HG03045 (cell line): ENCODE measurements at regions not wholly inside any gene's neighbourhood (a gene's known extent, or its start where the extent isn't known, plus 50 kb on each side); places are given as distances from the start of the nearest gene placed in this dataset.
"Not testable (repeated sequence)": the region's sequence is repeated elsewhere in the genome, so short reads cannot be mapped to it uniquely, and the experiment has no call there.

Experiments
- ATAC-seq: cut with Tn5 transposase; IDR thresholded peaks from one replicate; pipeline ENCODE4 v1.9.1; 2021; ENCODE audit warnings: mild to moderate bottlenecking, moderate library complexity; ENCODE audit not compliant: unreplicated experiment

DNA sequence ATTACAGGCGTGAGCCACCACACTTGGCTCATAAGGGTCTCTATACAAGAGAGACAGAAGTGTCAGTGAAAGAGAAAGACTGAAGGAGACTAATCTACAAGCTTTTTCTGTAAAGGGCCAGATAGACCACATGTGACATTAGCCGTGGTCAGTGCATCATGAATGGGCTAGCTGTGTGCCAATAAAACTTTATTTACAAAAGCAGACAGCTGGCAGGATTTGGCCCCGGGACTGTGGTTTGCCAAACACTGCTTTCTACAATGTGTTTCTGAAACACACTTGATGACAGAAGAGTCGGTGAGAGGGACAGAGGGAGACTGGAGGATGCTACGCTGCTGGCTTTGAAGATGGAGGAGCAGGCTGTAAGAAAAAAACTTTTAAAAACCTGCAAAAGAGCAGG is 285.4 kb downstream of the TFAP2C start:
- ATAC-seq: no peak

DNA sequence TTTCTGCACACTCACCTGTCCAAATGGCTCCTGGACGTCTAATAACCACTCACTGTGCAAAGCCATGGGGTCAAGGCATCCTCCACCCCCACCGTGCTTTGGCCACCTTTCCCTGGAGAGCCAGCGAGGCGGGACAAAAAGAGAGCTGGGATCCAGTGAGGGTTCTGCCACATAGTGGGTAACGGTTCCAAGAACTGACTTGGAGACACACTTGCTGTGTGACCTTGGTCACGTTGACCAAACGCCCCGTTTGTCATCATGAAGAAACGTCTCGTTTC is 287.2 kb downstream of the TFAP2C start:
- ATAC-seq: no peak

DNA sequence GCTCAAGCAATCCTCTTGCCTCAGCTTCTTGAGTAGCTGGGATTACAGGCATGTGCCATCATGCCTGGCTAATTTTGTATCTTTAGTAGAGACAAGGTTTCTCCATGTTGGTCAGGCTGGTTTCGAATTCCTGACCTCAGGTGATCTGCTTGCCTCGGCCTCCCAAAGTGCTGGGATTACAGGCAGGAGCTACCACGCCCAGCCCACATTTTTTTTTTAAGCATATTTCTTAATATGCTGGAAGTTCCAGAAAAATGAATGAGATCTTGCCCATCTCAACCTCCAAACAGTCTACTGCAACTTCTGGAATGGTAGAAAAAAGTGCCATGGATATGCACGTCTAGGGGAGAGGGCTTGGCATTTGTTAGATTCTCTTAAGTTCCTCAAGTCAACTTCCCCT is 290.9 kb downstream of the TFAP2C start:
- not testable (repeated sequence) for ATAC-seq

DNA sequence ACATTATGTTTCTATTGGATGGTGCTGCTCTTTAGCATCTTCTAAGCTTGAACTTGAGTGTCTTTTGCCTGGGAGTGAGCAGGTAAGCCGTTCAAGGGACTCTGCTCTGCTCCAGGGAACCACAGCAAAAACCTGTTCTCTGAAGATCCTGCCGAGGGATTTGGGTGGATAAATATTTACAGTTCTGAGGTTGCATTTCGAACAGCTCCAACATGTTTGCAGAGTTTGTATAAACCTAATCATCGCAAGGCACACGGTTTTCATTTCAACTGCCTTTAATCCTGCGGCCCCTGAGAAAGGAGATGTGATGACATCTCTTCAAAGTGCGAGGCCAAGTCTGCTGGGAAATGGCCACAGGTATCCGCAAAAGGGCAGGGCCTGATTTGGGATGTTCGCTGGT is 293.4 kb downstream of the TFAP2C start:
- ATAC-seq: no peak

DNA sequence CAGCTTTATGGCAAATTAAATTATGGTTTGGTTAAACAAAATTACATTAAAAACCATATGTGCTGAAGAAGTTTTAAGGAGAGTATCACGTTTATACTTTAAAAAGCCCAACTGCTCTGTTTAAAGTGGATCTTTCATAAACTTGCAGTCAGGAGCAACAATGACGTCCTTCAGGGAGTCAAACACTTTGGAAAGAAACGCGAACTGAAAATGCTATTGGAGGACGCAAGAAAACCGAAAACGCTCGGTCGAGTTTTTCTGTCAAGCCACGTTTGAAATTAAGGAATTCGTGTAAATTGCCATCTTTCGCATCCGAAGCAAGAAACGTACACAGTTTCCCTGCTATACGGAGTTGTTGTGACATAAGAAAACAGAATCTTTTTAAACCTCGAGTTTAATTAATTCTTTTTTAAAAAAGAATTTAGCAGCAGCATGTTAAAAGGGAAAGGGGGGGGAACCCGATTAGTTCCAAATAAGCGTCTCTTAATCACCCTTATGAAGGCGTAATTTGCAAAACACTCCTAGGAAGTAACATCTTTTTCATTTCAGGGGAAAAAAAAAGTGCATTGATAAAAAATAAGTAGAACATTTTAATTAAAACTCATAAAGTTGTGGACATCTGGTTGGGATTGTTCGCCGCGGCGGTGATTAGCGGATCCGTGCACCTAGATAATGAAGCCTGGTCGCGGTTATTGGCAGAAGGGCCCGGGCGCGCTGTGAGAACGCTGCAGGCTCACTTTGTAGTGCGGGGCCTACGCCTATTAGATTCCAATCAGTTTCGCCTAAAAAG is 295.4 kb downstream of the TFAP2C start:
- ATAC-seq: no peak

DNA sequence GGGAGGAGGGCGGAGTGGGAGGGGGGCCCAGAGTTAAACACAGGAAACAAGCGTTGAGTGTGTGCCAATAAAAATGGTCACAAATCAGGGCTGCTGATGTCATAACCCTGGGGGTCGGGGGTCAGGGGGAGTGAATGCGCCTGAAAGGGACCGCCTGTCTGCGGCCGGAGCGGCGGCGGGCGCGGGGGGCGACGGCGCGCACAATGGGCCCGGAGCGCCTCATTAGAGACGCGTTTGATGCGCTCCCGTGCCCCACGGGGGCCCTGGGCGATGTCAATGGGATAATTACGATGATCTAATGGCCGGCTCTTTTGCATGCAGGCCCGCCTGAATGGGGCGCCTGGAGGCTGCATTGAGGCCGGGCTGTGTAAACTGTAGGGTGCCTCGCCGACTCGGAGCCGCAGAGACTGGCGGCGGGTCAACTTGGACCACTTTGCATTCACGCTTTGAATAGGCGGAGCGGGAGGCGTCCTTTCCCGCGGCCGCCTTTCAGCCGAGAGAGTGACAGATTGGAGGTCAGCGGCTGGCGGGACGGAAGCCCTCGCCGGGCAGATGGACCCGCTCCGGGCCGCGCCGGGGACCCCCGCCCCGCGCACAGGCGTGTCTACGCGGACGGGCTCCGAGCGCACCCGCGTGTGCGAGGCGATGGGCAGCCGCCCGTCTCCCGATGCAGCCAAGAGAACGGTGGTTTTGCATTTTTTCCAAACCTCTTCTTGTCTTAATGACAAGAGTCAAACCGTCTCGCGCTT is 296.1 kb downstream of the TFAP2C start:
- ATAC-seq: no peak

DNA sequence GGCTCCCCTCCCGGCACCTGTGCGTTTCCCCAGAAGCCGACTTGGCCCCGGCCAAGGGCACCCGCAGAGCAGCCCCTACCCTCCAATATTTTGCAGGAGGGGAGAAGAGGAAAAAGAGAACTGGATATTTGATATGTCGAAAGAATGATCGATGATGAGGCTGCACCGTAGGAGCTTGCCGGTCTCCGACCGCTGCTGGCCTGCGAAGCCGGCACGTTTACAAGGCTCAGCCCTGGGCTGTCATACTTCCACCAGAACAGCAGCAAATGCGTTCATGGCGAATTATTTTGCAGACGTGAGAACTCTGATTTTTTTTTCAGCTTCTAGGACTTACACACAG is 296.7 kb downstream of the TFAP2C start:
- no peak for ATAC-seq

DNA sequence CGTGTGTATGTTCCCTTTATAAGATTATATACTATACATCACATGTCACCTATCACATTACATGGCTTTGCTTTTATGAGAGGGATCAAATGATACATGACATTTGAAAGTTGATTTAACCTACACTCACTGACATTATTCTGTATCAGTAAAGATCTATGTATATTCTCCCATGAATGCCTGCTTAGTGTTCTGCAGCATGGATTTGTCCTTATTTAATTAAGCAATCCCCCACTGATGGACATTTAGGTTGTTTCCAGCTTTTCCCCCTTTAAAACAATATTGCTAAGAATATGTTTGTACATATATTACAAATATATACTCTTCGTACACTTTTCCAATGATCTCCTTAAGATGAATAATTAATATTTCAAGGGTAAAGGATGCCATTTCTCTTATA is 297.4 kb downstream of the TFAP2C start:
- no peak for ATAC-seq

DNA sequence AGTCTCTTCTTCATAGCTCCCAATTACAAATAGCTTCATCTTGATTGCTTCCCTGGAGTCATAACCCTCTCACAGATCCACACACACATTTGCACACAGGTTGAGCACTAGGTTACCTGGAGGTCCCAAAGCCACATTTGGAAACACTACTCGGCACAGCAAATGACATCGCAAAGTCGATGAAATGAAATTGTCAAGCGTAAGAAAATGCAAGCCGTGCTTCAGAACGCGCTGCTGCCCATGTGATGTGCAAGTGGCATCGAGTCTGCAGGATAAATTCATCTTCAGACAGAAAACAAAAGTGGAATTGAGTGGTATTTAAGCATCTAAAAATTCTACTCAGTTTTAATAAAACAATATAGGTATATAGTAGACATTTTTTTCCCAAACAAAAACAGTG is 298.0 kb downstream of the TFAP2C start:
- ATAC-seq: no peak

DNA sequence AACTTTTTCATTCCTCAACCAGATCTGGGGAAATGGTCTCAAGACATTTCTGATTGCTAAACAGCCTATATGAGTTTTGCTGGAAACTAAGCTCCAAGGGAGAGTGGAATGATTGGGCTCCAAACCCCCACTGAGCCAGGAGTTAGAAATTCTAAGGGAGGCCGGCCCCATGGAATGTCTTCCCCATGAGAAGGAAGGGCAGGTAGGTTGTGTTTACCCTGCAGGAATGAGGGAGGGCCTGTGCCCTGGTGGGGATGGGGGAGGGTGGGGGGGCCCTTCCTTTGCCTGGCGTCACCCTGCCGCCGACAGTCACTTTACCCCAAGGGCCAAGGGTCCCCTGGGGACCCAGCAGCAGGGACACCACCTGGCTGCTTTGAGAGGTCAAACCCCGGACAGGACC is 298.9 kb downstream of the TFAP2C start:
- no peak for ATAC-seq

DNA sequence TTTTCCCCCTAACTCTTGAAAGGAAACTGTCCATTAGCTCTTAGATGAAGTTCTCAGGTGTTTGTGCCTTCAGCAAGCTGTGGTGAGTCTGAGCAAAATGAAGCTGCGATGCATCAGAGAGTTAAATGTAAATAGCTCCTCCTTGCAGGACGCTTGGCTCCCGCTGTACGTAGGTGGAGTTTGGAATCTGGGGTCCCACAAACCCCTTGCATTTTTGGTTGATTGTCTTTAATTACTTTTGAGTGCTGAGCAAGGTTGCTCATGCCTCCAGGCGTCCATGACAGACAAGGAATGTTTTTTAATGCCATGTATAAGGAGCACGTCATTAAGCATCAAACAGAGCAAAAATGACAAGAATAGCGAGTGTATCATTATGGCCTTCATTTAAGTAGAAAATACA is 300.5 kb downstream of the TFAP2C start:
- ATAC-seq: no peak

DNA sequence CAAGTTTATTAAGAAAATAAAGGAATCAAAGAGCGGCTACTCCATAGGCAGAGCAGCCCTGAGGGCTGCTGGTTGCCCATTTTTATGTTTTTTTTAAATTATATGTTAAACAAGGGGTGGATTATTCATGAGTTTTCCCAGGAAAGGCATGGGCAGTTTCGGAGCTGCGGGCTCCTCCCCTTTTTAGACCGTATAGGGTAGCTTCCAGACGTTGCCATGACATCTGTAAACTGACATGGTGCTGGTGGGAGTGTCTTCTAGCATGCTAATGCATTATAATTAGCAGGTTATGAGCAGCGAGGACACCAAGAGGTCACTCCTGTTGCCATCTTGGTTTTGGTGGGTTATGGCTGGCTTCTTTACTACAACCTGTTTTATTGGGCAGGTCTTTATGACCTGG is 301.8 kb downstream of the TFAP2C start:
- no peak for ATAC-seq

DNA sequence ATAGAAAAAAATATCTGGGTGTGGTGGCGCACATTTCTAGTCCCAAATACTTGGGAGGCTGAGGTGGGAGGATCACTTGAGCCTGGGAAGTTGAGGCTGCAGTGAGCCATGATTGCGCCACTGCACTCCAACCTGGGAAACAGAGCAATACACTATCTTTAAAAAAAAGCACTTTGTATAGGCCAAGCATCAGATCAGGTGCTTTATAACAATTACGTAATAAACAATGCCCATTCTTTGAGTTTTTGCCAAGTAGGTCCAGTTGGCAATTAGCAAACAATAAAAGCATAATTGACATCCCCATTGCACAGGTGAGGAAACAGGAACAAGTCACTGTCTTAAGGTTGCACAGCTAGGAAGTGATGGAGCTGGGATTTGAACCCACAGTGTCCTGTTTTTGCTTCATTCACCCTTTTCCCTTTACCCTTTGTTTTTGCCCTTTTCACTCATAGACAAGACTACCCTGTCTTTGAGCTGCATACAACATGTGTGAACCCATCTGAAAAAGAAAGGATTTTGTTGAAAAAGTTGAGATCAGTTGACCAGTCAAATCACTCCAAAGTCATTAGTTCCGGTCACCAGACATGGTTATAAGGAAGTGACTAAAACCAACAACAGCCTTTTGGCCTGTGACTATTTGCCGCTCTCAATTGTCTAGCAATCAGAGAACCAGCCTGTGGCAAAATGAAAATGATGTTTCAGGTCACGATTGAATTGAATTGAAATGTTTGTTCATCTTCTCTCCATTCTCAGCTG is 303.6 kb downstream of the TFAP2C start:
- no peak for ATAC-seq

DNA sequence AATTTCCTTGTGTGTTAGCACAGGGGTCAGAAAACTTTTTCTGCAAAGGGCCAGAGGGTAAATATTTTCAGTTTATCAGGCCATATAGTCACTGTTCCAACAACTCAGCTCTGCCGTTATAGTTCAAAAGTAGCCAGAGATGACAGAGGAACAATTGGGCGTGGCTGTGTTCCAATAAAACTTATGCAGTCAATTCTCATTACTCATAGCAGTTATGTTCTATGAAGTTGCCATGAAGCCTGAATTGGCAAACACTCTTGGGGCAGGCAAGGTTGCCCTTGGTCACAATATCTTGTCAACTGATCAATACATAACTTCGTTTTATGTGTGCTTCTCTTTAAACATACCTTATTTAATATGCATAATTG is 304.2 kb downstream of the TFAP2C start:
- ATAC-seq: no peak

DNA sequence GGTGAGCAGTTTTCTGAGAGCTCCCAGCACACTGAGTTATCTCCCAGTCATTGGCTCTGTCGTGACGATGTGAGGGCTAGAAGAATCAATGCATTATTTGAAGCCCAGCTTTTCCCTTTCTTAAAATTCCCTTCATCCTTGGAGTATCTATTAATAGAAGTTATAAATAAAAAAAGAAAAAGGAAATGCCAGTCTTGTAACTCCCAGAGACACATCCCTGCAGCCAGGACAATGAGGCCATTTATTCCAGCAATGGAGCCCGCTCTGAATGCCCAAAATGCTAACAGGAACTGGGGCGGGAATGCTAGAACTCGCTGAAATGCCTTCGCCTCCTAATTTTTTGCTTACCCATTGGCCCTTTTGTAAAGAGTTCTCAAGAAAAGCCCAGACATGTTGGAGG is 305.8 kb downstream of the TFAP2C start:
- ATAC-seq: no peak

DNA sequence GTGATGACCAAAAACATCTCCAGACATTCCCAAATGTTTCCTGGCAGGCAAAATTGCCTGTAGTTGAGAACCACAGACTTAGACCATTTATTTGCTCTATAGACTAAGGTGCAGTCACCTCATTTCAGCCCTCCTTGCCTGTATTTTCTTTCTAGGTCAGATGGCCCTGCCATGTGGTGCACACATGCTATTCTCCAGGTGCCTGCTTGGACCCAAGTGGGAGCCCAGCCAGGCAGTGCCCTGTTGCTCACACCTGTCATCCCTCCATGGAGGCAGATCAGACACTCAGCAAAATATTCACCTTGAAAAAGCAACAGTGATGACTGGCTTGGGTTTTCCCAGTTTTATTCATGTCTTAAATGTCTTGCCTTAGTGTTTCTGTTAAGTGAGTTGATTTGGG is 311.4 kb downstream of the TFAP2C start:
- no peak for ATAC-seq

DNA sequence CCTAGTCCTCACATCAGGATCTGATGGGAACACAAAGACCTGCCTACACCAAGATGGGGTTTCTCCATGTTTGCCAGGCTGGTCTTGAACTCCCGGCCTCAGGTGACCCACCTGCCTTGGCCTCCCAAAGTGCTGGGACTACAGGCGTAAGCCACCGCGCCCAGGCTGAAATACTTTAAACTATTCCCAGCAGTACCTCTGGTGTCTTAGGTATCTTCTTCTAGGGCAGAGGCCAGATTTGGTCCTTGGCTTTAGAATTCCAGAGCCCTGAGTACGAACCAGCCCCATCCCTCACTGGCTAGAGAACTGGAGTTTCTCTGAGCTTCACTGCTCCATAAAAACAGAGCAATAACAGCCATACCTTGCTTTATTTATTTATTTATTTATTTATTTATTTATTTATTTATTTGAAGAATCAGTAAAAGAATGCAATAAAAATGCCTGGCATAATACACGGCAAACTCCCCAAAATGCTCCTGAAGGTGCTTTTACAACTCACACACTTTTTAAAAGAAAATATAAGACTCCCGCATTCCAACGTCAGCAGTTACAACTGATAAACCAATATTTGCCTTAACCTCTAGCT is 312.1 kb downstream of the TFAP2C start:
- no peak for ATAC-seq

DNA sequence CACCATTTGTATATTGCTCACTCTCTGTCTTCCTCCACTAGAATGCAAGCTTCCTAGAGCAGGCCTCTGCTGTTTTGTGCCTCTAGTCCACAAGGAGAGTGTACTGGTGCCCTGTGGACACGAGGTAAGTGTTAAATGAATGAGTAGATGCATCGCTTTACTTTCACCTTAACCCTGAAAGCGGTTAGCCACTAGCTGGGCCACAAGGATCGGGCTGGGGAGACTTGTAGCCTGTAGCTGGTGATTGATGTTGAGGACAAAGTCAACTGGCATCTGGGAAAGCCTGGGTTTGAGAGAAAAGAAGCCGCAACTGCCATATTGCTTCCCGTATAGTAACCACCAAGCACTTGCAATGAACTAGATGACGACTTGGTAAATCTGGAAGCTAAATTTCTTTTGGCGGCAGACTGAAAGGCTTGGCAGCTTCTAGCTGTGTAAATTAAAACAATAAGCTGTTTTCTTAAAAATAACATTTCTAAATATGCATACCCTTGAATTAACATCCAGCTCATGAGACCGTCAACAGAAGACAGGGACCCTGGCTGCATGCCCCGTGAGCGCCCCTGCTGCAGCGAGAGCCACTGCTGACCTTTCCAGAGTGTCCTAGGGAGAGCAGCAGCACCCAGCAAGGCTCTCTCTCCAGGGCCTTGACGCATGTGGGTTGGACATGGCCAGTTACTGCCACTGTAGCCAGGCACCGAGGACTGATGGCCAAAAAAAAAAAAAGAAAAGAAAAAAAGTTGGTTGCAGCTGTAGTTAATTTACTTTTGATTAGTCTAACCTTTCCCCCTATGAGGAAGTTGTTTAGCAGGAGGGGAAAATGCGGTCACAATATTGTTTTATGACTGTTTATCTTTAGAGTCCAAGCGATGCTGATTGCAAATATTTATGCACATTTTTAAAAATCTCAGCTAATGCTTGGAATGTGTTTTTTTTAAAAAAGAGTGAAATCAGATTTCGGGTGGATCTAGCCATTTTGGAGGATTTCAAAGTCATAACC is 315.1 kb downstream of the TFAP2C start:
- ATAC-seq: no peak

DNA sequence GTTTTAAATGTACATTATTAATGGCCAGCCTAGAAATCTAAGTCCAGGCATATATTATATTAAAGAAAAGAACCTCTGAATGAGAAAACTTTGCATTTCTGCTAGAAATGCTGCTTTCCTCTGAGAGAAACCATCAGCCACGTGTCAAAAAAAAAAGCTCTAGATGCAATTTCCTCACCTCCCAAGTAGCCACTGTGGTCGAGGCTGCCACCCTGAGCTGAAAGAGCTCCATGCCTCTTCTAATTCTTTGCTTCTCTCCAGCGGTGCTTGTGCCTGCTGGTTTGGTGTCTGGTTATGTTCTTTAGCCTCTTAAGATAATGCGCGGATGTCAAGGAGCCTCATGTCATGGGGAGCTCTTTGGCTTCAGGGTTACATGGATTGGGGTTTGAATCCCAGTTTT is 316.0 kb downstream of the TFAP2C start:
- no peak for ATAC-seq

DNA sequence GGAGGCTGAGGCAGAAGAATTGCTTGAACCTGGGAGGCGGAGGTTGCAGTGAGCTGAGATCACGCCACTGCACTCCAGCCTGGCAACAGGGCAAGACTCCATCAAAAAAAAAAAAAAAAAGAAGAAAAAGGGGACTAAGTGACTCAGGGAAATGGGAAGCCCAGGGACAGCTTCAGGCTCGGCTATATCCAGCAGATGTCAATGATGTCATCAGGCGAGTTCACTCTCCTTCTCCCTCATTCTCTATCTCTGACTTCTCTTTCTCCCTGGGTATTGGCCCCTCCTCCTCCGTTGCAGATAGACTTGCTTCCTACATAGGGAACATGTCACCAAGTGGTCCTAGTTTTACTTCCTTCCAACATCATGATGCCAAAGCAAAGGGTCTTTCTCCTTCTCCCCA is 316.8 kb downstream of the TFAP2C start:
- ATAC-seq: no peak

DNA sequence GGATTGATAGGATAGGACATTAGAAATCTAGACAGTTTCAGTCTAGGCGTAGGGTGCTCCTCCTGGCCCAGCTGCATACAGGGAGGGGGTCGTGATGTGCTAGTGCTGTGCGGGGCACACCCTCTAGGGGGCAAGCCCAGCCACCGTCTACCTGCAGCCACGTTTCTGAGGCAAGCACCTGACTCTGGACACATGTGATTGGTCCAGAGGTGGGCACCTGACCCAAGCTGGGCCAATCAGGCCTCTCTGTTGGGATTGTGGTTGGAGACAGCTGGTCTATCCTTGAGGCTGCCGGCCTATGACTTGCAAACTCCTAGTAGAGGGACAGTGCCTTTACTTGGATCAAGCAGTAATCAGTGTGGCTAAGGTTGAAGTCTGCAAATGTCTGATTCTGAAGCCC is 317.1 kb downstream of the BMP7 start:
- ATAC-seq: no peak
